Epithelial cell of esophagus (primary cell): ENCODE measurements at regions not wholly inside any gene's neighbourhood (a gene's known extent, or its start where the extent isn't known, plus 50 kb on each side); places are given as distances from the start of the nearest gene placed in this dataset.
A peak's percentile ranks its signal among the peaks of the same experiment; 100 is the strongest.

Experiments
- DNase-seq: peaks from one replicate; pipeline ENCODE4 v3.0.0; 2010; ENCODE audit warnings: low read depth
- H3K4me3 ChIP-seq: 2 replicates; pipeline ENCODE4 v1.5.1; 2011; ENCODE audit warnings: mild to moderate bottlenecking, low read length, control low read depth
- TF ChIP-seq, protein P1 (sequence below): IDR thresholded peaks from 2 replicates; pipeline ENCODE4 v1.5.1; 2011; ENCODE audit warnings: low read depth, mild to moderate bottlenecking, low read length, control low read depth, inconsistent platforms; ENCODE audit not compliant: insufficient read depth; ENCODE audit errors: missing control alignments

DNA sequence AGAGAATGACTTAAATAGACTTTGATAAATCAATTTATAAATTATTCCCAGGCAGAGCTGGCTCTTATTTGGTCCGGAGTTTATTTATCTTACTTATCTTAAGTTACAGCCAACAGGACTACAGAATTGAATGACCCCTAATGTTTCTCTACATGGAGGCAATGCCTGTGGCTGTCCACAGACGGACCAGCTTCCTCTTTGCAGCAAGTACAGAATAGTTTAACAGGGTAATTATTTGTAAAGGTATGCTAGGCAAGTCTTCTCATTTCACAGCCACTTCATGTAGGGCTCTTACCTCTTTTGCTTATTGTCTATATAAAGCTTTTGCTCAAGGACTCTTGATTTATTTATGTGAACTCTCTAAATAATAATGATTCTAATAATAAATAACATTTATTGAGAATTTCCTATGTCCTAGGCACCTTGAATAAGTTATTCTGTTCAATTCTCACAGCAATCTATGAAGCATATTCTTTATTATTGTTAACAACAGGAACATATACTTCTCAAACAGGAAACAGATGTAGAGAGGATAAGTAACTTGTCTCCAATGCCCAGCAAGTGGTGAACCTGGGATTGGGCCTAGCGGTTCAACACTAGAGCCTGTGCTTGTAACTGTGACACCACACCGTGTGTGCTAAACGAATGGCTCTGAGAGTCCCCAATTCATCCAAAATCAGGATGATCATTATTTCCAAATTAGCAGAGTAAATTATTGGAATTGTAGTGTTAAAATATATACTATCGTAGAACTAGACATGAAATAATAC lies 58.8 kb upstream of the NXPH2 start:
- no peak for DNase-seq
- TF ChIP-seq, protein P1, sequence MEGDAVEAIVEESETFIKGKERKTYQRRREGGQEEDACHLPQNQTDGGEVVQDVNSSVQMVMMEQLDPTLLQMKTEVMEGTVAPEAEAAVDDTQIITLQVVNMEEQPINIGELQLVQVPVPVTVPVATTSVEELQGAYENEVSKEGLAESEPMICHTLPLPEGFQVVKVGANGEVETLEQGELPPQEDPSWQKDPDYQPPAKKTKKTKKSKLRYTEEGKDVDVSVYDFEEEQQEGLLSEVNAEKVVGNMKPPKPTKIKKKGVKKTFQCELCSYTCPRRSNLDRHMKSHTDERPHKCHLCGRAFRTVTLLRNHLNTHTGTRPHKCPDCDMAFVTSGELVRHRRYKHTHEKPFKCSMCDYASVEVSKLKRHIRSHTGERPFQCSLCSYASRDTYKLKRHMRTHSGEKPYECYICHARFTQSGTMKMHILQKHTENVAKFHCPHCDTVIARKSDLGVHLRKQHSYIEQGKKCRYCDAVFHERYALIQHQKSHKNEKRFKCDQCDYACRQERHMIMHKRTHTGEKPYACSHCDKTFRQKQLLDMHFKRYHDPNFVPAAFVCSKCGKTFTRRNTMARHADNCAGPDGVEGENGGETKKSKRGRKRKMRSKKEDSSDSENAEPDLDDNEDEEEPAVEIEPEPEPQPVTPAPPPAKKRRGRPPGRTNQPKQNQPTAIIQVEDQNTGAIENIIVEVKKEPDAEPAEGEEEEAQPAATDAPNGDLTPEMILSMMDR = no peak
- H3K4me3 ChIP-seq = no peak overlapping the region

DNA sequence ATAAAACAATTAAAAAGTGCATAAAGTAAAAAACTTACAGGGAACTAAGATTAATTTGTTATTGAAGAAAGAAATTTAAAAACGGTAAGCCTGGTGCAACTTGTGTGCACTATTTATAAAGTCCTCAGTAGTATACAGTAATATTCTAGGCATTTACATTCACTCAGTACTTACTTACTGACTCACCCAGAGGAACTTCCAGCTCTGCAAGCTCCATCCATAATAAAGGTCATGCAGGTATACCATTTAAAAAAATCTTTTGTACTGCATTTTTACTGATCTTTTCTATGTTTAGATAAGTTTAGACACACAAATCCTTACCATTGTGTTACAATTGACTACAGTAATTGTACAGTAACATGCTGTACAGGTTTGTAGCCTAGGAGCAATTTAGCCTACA lies 51.5 kb upstream of the NXPH2 start:
- no peak overlapping the region for H3K4me3 ChIP-seq
- TF ChIP-seq, protein P1 = no peak
- DNase-seq = peak; percentile 68

DNA sequence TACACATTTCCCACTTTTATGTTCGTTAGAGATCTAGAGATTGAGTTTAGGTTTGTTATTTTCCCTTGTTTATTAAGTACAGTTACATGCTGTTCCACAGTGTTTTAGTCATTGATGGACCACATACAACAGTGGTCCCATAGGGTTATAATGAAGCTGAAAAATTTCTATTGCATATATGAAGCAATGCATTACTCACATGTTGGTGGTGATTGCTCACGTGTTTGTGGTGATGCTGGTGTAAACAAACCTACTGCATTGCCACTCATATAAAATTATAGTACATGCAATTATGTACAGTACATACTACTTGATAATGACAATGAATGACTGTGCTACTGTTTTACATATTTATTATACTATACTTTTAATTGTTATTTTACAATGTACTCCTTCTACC lies 51.0 kb upstream of the NXPH2 start:
- DNase-seq = peak; percentile 11
- TF ChIP-seq, protein P1 = no peak
- H3K4me3 ChIP-seq = no peak overlapping the region

DNA sequence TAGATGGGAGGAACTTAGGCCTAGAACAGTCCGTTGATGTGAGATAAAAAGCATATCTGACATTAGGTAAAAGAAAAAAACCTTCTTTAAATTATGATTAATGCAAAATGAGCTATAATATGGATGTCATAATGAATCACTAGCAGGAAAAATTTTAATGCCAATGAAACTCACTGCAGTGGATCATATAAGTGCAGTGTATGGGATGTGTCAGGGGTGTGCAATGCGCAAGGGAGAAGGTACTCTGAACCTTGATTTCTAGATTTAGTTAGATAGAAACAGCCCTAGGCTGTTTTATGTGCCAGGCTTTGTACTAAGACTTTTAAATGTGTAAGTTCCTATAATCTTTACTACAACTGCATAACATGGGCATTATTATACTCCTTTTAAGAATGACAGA lies 50.4 kb upstream of the NXPH2 start:
- TF ChIP-seq, protein P1 = no peak
- H3K4me3 ChIP-seq = no peak overlapping the region
- peak; percentile 33 for DNase-seq
